ENCODE measurements at regions not wholly inside any gene's neighbourhood (a gene's known extent, or its start where the extent isn't known, plus 50 kb on each side); places are given as distances from the start of the nearest gene placed in this dataset.

GRCh38 chr18:76233876-76234675, 261.0 kb downstream of the ZNF516 start:
- TF ChIP-seq EZH2 (IDR thresholded peaks at IDR 0.05; ENCODE audit: low read length, missing control alignments) (no peak), CTCF (conservative IDR thresholded peaks at IDR 0.05 in 1 of 2, IDR thresholded peaks at IDR 0.05 in 1 of 2; ENCODE audit: low read depth in 1 of 2, low read length in 2 of 2) (no peak)
- H3K4me3 ChIP-seq (replicated peaks in 1 of 4; ENCODE audit: control extremely low read depth in 1 of 4, insufficient read depth in 1 of 4, low read depth in 3 of 4, low read length in 4 of 4) = no peak overlapping the region
- H3K9me3 ChIP-seq (ENCODE audit: control insufficient read depth, insufficient read depth, low read depth, low read length) = no peaks in the 10 kb centered on the region
- H3K79me2 ChIP-seq (ENCODE audit: control insufficient read depth, insufficient read depth, low read length) = no peaks in the 10 kb centered on the region
- no peaks in the 10 kb centered on the region for H3K36me3 ChIP-seq (ENCODE audit: control insufficient read depth, insufficient read depth, low read length)
- H3K9ac ChIP-seq (ENCODE audit: insufficient read depth, low read length) = no peak overlapping the region
- DNase-seq (ENCODE audit: low read depth in 2 of 2) = no peak
- no peak overlapping the region for H3K4me2 ChIP-seq (ENCODE audit: extremely low read depth, insufficient read depth, low read length)
- no peaks in the 10 kb centered on the region for H3K4me1 ChIP-seq (ENCODE audit: control insufficient read depth, extremely low read depth, insufficient read depth, low read length)
- H3K27me3 ChIP-seq (ENCODE audit: control insufficient read depth, insufficient read depth, low read length) = no peaks in the 10 kb centered on the region
- no peak overlapping the region for H3K27ac ChIP-seq (ENCODE audit: insufficient read depth, low read length)
- H4K20me1 ChIP-seq (ENCODE audit: control insufficient read depth, extremely low read depth, insufficient read depth, low read length) = no peaks in the 10 kb centered on the region
- H2AFZ ChIP-seq (ENCODE audit: low read length) = no peak overlapping the region

- no peak for DNase-seq (ENCODE audit: low read depth in 2 of 2)
- no peak overlapping the region for H3K4me2 ChIP-seq (ENCODE audit: extremely low read depth, insufficient read depth, low read length)
- TF ChIP-seq CTCF (conservative IDR thresholded peaks at IDR 0.05 in 1 of 2, IDR thresholded peaks at IDR 0.05 in 1 of 2; ENCODE audit: low read depth in 1 of 2, low read length in 2 of 2) (no peak), EZH2 (IDR thresholded peaks at IDR 0.05; ENCODE audit: low read length, missing control alignments) (no peak)
- no peaks in the 10 kb centered on the region for H3K79me2 ChIP-seq (ENCODE audit: control insufficient read depth, insufficient read depth, low read length)
- H3K36me3 ChIP-seq (ENCODE audit: control insufficient read depth, insufficient read depth, low read length) = no peaks in the 10 kb centered on the region
- H3K4me1 ChIP-seq (ENCODE audit: control insufficient read depth, extremely low read depth, insufficient read depth, low read length) = no peaks in the 10 kb centered on the region
- H4K20me1 ChIP-seq (ENCODE audit: control insufficient read depth, extremely low read depth, insufficient read depth, low read length) = no peaks in the 10 kb centered on the region
- H3K9ac ChIP-seq (ENCODE audit: insufficient read depth, low read length) = no peak overlapping the region
- no peaks in the 10 kb centered on the region for H3K9me3 ChIP-seq (ENCODE audit: control insufficient read depth, insufficient read depth, low read depth, low read length)
- no peaks in the 10 kb centered on the region for H3K27me3 ChIP-seq (ENCODE audit: control insufficient read depth, insufficient read depth, low read length)
- H3K27ac ChIP-seq (ENCODE audit: insufficient read depth, low read length) = no peak overlapping the region
- H3K4me3 ChIP-seq (replicated peaks in 1 of 4; ENCODE audit: control extremely low read depth in 1 of 4, insufficient read depth in 1 of 4, low read depth in 3 of 4, low read length in 4 of 4) = no peak overlapping the region
- no peak overlapping the region for H2AFZ ChIP-seq (ENCODE audit: low read length)
These were observed 261.6 kb downstream of the ZNF516 start for GRCh38 chr18:76233406-76233805.

- Histone ChIP-seq H3K9ac (ENCODE audit: insufficient read depth, low read length) (no peak overlapping the region), H2AFZ (ENCODE audit: low read length) (no peak overlapping the region), H3K79me2 (ENCODE audit: control insufficient read depth, insufficient read depth, low read length) (no peaks in the 10 kb centered on the region), H3K4me1 (ENCODE audit: control insufficient read depth, extremely low read depth, insufficient read depth, low read length) (no peaks in the 10 kb centered on the region), H3K27me3 (ENCODE audit: control insufficient read depth, insufficient read depth, low read length) (no peaks in the 10 kb centered on the region), H3K4me3 (replicated peaks in 1 of 4; ENCODE audit: control extremely low read depth in 1 of 4, insufficient read depth in 1 of 4, low read depth in 3 of 4, low read length in 4 of 4) (no peak overlapping the region), H4K20me1 (ENCODE audit: control insufficient read depth, extremely low read depth, insufficient read depth, low read length) (no peaks in the 10 kb centered on the region), H3K4me2 (ENCODE audit: extremely low read depth, insufficient read depth, low read length) (no peak overlapping the region), H3K9me3 (ENCODE audit: control insufficient read depth, insufficient read depth, low read depth, low read length) (no peaks in the 10 kb centered on the region), H3K36me3 (ENCODE audit: control insufficient read depth, insufficient read depth, low read length) (no peaks in the 10 kb centered on the region), H3K27ac (ENCODE audit: insufficient read depth, low read length) (no peak overlapping the region)
- TF ChIP-seq CTCF (conservative IDR thresholded peaks at IDR 0.05 in 1 of 2, IDR thresholded peaks at IDR 0.05 in 1 of 2; ENCODE audit: low read depth in 1 of 2, low read length in 2 of 2) = no peak
- TF ChIP-seq EZH2 (IDR thresholded peaks at IDR 0.05; ENCODE audit: low read length, missing control alignments) = no peak
- peak in 1 of 2 donors; percentile 27 for DNase-seq (ENCODE audit: low read depth in 2 of 2)
These were observed 262.3 kb downstream of the ZNF516 start for GRCh38 chr18:76232779-76233178.

Measured in fibroblast of lung (primary cell).